ENCODE measurements at regions not wholly inside any gene's neighbourhood (a gene's known extent, or its start where the extent isn't known, plus 50 kb on each side); places are given as distances from the start of the nearest gene placed in this dataset.

DNA sequence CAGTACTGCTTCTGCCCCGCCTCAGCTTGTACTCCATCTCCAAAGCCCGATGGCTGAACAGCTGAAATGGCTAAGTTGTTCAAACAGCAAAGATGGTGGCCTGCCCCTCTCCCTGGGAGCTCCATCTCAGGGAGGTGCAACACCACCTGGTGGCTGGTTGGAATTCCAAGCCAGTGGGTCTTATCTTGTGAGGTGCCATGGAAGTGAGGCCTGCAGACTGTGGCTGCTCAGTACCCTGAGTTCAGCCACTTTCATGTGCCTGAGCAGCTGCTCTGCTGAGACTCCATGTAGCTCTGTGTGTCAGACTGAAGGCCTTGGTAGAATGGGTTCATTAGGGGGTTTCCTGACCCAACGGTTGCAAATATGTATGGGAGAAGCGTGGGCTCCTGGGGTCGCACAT is 67.3 kb upstream of the SPRY2 start:
- TF ChIP-seq CTCF (conservative IDR thresholded peaks at IDR 0.05; ENCODE audit: low read length) (no peak), EZH2phosphoT487 (IDR thresholded peaks at IDR 0.05; ENCODE audit: borderline replicate concordance, low read depth, low read length) (no peak)
